A673 (cell line): ENCODE measurements at regions not wholly inside any gene's neighbourhood (a gene's known extent, or its start where the extent isn't known, plus 50 kb on each side); places are given as distances from the start of the nearest gene placed in this dataset.

ENCODE experiments used
- BruUV-seq: library from RNA; stranded (reverse); fragments of 400-500 nt; replicated peaks from 2 replicates; lab custom pipeline; 2021; lab: Mats Ljungman, UMichigan
- CTCF ChIA-PET: fragments of 300-600 bp; sonication (Branson Sonifier 250); formaldehyde crosslinking; loops from one replicate; lab custom pipeline; 2022; ENCODE audit warnings: antibody characterized with exemption; lab: Charles Lee
- POLR2A ChIA-PET: fragments of 300-600 bp; sonication (Branson Sonifier 250); formaldehyde crosslinking; loops from one replicate; lab custom pipeline; 2022; ENCODE audit warnings: antibody characterized with exemption; ENCODE audit not compliant: low non-redundant PET; lab: Charles Lee
- DNase-seq: peaks from one replicate; pipeline ENCODE4 v3.0.0-alpha.2; 2015; ENCODE audit warnings: low spot score
- H3K27ac ChIP-seq: fragments of 200-600 bp; sonication (generic); 2 replicates; pipeline ENCODE4 v1.5.1; 2016; ENCODE audit warnings: mixed run types, low read depth, mild to moderate bottlenecking, mixed read lengths, antibody characterized with exemption, low read length; ENCODE audit not compliant: poor library complexity, severe bottlenecking
- H3K27me3 ChIP-seq: fragments of 200-600 bp; sonication (generic); replicated peaks from 2 replicates; pipeline ENCODE4 v1.6.1; 2017; ENCODE audit warnings: mixed run types, low read depth, mild to moderate bottlenecking, mixed read lengths, antibody characterized with exemption, low read length; ENCODE audit not compliant: insufficient read depth, poor library complexity
- H3K36me3 ChIP-seq: fragments of 200-600 bp; sonication (generic); 2 replicates; pipeline ENCODE4 v1.6.1; 2016; ENCODE audit warnings: mixed run types, mild to moderate bottlenecking, mixed read lengths, antibody characterized with exemption, low read length; ENCODE audit not compliant: insufficient read depth, poor library complexity, severe bottlenecking
- H3K4me1 ChIP-seq: fragments of 200-600 bp; sonication (generic); 2 replicates; pipeline ENCODE4 v1.6.1; 2017; ENCODE audit warnings: mixed run types, mild to moderate bottlenecking, mixed read lengths, antibody characterized with exemption, low read length; ENCODE audit not compliant: insufficient read depth, poor library complexity, severe bottlenecking
- H3K4me3 ChIP-seq: fragments of 200-600 bp; sonication (generic); 2 replicates; pipeline ENCODE4 v1.5.1; 2016; ENCODE audit warnings: low read depth, mixed run types, mild to moderate bottlenecking, mixed read lengths, low read length; ENCODE audit not compliant: poor library complexity, severe bottlenecking
- H3K9me3 ChIP-seq: fragments of 200-600 bp; sonication (generic); 2 replicates; pipeline ENCODE4 v1.6.1; 2016; ENCODE audit warnings: mixed run types, low read depth, mild to moderate bottlenecking, mixed read lengths, antibody characterized with exemption, low read length; ENCODE audit not compliant: poor library complexity, severe bottlenecking
- EZH2 ChIP-seq: fragments of 200-600 bp; sonication (generic); IDR thresholded peaks from 2 replicates; pipeline ENCODE4 v1.6.1; 2017; ENCODE audit warnings: borderline replicate concordance, low read depth, mild to moderate bottlenecking, mixed read lengths, antibody characterized with exemption, low read length; ENCODE audit not compliant: poor library complexity, severe bottlenecking
- intact Hi-C: fragments of 100-400 bp; cut with micrococcal nuclease; formaldehyde crosslinking; loops from one replicate; pipeline ENCODE4 v1.10.0; 2022; ENCODE audit not compliant: unreplicated experiment
- TF ChIP-seq, protein P1 (sequence below): fragments of 300-800, 200-600 bp; sonication (generic); conservative IDR thresholded peaks from 2 replicates; pipeline ENCODE4 v1.5.1; 2017; ENCODE audit warnings: low read depth, mild to moderate bottlenecking, antibody characterized with exemption, low read length, moderate library complexity, mixed read lengths

DNA sequence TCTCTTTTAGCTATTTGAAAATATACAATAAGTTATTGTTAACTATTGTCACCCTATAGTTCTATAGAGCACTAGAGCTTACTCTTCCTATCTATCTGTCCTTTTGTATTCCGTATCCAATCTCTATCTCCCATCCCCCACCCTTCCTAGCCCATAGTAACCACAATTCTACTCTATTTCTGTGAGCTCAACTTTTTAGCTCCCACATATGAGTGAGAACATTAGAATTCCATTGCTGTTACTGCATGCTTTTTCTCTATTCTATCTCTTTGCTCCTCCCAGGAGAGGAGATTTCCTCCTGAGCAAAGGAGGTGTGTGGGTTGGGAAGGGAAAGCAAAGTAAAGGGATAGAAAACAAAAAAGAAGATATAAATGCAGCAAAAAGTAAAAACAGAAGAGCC, 105.6 kb upstream of the SLC4A7 start:
- BruUV-seq, result no TSS peak
- CTCF ChIA-PET, result no interaction called here
- H3K4me3 ChIP-seq, result no peak overlapping the region
- H3K4me1 ChIP-seq, result peaks cover 28% of the 10 kb centered on the region
- peak overlapping the region; percentile 57 for H3K27ac ChIP-seq
- no peaks in the 10 kb centered on the region for H3K9me3 ChIP-seq
- DNase-seq, result peak; percentile 38
- intact Hi-C loops, result loop anchor here (2.0 to 5.0 kb wide), 2 partner anchors 45 to 107 kb away; partner anchors contain the start of gene SLC4A7
- no peak for TF ChIP-seq EZH2
- TF ChIP-seq, protein P1, sequence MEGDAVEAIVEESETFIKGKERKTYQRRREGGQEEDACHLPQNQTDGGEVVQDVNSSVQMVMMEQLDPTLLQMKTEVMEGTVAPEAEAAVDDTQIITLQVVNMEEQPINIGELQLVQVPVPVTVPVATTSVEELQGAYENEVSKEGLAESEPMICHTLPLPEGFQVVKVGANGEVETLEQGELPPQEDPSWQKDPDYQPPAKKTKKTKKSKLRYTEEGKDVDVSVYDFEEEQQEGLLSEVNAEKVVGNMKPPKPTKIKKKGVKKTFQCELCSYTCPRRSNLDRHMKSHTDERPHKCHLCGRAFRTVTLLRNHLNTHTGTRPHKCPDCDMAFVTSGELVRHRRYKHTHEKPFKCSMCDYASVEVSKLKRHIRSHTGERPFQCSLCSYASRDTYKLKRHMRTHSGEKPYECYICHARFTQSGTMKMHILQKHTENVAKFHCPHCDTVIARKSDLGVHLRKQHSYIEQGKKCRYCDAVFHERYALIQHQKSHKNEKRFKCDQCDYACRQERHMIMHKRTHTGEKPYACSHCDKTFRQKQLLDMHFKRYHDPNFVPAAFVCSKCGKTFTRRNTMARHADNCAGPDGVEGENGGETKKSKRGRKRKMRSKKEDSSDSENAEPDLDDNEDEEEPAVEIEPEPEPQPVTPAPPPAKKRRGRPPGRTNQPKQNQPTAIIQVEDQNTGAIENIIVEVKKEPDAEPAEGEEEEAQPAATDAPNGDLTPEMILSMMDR, result no peak
- no peaks in the 10 kb centered on the region for H3K36me3 ChIP-seq
- POLR2A ChIA-PET, result interaction anchor here (0.6 kb wide), 1 partner anchor 67 kb away, joined by 14 read pairs; no protein-coding TSS in a partner anchor
- no peaks in the 10 kb centered on the region for H3K27me3 ChIP-seq

DNA sequence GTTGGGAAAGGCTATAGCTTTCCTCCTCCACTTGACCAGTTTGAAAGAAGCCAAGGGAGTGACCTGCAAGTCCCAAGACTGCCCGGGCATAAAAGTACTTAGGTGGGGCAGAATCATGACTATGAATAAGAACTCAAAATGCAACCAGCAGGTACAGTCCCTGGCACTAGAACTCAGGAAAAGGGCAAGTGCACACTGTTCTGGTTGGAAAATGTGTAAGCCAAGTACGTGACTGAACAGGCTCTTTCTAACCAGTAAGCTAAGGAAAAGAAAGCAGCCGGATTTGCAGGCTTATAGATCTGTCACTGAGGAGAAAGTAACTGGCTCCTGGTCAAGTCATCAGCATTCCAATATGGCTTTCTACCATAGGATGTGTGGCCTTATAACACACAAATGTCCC, 101.2 kb upstream of the SLC4A7 start:
- no peak for TF ChIP-seq EZH2
- TF ChIP-seq, protein P1, result no peak
- H3K4me3 ChIP-seq, result no peak overlapping the region
- H3K4me1 ChIP-seq, result peaks cover 11% of the 10 kb centered on the region
- no peak overlapping the region for H3K27ac ChIP-seq
- DNase-seq, result no peak
- H3K9me3 ChIP-seq, result no peaks in the 10 kb centered on the region
- POLR2A ChIA-PET, result interaction anchor here (0.6 kb wide), 1 partner anchor 451 kb away, joined by 3 read pairs; no protein-coding TSS in a partner anchor
- BruUV-seq, result no TSS peak
- intact Hi-C loops, result no loop called here
- CTCF ChIA-PET, result no interaction called here
- H3K36me3 ChIP-seq, result no peaks in the 10 kb centered on the region
- H3K27me3 ChIP-seq, result no peaks in the 10 kb centered on the region

DNA sequence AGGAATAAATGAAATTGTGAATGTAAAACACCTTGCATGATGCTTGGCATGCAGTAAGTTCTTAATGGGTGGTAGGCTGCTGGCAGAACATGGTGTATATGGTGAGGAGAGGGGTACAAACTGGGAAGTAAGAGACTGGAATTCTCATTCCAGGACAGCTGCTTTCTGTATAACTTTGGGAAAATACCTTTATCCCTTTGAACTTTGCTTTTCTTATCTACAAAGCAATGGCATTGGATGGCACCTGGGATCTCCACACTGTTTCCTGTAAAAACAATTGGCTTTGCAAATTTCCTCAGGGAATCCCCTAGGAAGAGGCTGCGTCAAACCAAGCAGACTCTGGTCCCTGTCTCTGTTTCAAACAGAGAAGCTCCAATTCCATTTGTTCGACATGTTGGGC, 100.7 kb upstream of the SLC4A7 start:
- H3K27me3 ChIP-seq, result no peaks in the 10 kb centered on the region
- H3K27ac ChIP-seq, result no peak overlapping the region
- intact Hi-C loops, result no loop called here
- BruUV-seq, result no TSS peak
- H3K9me3 ChIP-seq, result no peaks in the 10 kb centered on the region
- no peak for TF ChIP-seq EZH2
- TF ChIP-seq, protein P1, result no peak
- no peak for DNase-seq
- H3K36me3 ChIP-seq, result no peaks in the 10 kb centered on the region
- POLR2A ChIA-PET, result no interaction called here
- CTCF ChIA-PET, result no interaction called here
- H3K4me3 ChIP-seq, result no peak overlapping the region
- H3K4me1 ChIP-seq, result peaks cover 5% of the 10 kb centered on the region
